Pancreas (tissue), 10 donors: ENCODE measurements at regions not wholly inside any gene's neighbourhood (a gene's known extent, or its start where the extent isn't known, plus 50 kb on each side); places are given as distances from the start of the nearest gene placed in this dataset.

Experiments used
- ATAC-seq, 4 donors: fragments of 200-7000 bp; cut with Tn5 transposase; one replicate each; pipeline versions ENCODE4 v1.8.0 to v1.9.1; 2020; ENCODE audit warnings: mild to moderate bottlenecking in 4 of 4, moderate library complexity in 4 of 4
- DNase-seq, 6 donors: peaks; one replicate each; pipeline ENCODE4 v3.0.0-alpha.2; 2020
- FAIRE-seq: peaks from 2 replicates; lab custom pipeline; 2012; peaks lifted over from hg19 to GRCh38; lab: Jason Lieb, UNC
- H3K27ac ChIP-seq, 4 donors: fragments of 200-600 bp; sonication (generic); 1 replicate in 3 of 4; 2 replicates in 1 of 4; pipeline versions ENCODE4 v1.5.0 to v1.8.0; 2020
- H3K27me3 ChIP-seq, 4 donors: fragments of 200-600 bp; one replicate each; pipeline ENCODE4 v1.8.0; 2021
- H3K36me3 ChIP-seq, 3 donors: fragments of 200-600 bp; sonication (generic) in 1 of 3; one replicate each; pipeline versions ENCODE4 v1.5.0 to v1.8.0; 2020 to 2021
- H3K4me1 ChIP-seq, 3 donors: fragments of 200-600 bp; one replicate each; pipeline ENCODE4 v1.8.0; 2021
- H3K4me3 ChIP-seq, 4 donors: fragments of 200-600 bp; sonication (generic) in 2 of 4; one replicate each; pipeline versions ENCODE4 v1.5.0 to v1.8.0; 2020 to 2021
- H3K9me3 ChIP-seq, 4 donors: fragments of 200-600 bp; one replicate each; pipeline ENCODE4 v1.8.0; 2021
- CTCF ChIP-seq, 4 donors: fragments of 200-600 bp; sonication (generic) in 3 of 4; IDR thresholded peaks; one replicate each; pipeline versions ENCODE4 v1.5.0 to v1.8.0; 2021; ENCODE audit warnings: antibody characterized with exemption in 4 of 4
- WGBS, 2 donors: extraction: QIAGEN DNeasy Blood & Tissue Kit; methylation state at CpG; one replicate each; pipeline ENCODE4 v1.1.7; 2013; 5-methylcytosine and 5-hydroxymethylcytosine counted together
- intact Hi-C, 3 donors: fragments of 100-400 bp; cut with DNase I; formaldehyde crosslinking; loops; one replicate each; pipeline versions ENCODE4 v1.11.1 to v1.14.2; 2022
- donor health status: healthy with polysubstance abuse.
- donor health status: DM: no; HTN: no; CAD: no; lungs with moderate emphysema.
- donor health status: DM: no; HTN: no; CAD: no.
- donor health status: control.
- donor health status: control.
- donor health status: Bipolar disorder and iron deficiency.
- donor health status: DM: yes; HTN: yes; CAD: no.
- donor health status: DM: no; HTN: no; CAD: no.
- donor health status: DM: no; HTN: no; CAD: no.
- donor health status: DM: yes; HTN: yes; CAD: no.

DNA sequence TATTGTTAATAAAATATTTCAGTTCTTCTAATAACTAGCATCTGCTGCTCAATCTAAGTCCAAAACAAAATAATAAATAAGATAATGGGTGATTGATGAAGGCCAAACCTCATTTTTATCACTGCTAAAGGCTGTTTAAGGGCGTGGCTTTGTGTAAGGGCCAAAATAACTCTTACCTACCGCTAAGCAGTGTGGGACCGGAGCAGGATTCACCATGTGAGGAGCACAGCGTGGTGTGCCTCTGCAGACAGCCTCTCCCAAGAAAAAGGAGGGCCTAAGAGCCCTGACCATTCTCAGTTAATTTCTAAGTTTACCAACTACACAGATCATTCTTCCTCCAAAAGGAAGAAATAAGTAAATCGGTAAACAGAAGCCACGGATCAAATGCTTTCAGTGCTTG is 353.7 kb downstream of the ARL6IP6 start:
- no peaks in the 10 kb centered on the region for H3K4me1 ChIP-seq
- H3K27ac ChIP-seq, result no peak overlapping the region
- no peaks in the 10 kb centered on the region for H3K27me3 ChIP-seq
- WGBS, 2 donors, result 39 to 51% methylated on average over 6 of the region's 6 CpGs
- no peak for TF ChIP-seq CTCF (IDR thresholded peaks at IDR 0.05)
- H3K9me3 ChIP-seq, result no peaks in the 10 kb centered on the region
- no peaks in the 10 kb centered on the region for H3K36me3 ChIP-seq
- no peak for DNase-seq
- no peak overlapping the region for H3K4me3 ChIP-seq
- ATAC-seq, result no peak
- intact Hi-C loops, result no loop called here
- no peak for FAIRE-seq

GRCh38 chr2:153071090-153071489 is 352.7 kb downstream of the ARL6IP6 start:
- ATAC-seq (no peak), FAIRE-seq (no peak), DNase-seq (no peak)
- Histone ChIP-seq H3K27ac (no peak overlapping the region), H3K4me3 (no peak overlapping the region), H3K4me1 (no peaks in the 10 kb centered on the region), H3K36me3 (no peaks in the 10 kb centered on the region), H3K9me3 (no peaks in the 10 kb centered on the region), H3K27me3 (no peaks in the 10 kb centered on the region)
- TF ChIP-seq CTCF (IDR thresholded peaks at IDR 0.05), result no peak
- intact Hi-C loops, result no loop called here

- no peak for ATAC-seq
- no peak overlapping the region for H3K27ac ChIP-seq
- WGBS, 2 donors, result 53 to 57% methylated on average over 2 of the region's 2 CpGs
- no peaks in the 10 kb centered on the region for H3K4me1 ChIP-seq
- no peak for FAIRE-seq
- no peak overlapping the region for H3K4me3 ChIP-seq
- no peaks in the 10 kb centered on the region for H3K27me3 ChIP-seq
- H3K9me3 ChIP-seq, result no peaks in the 10 kb centered on the region
- no peak for DNase-seq
- H3K36me3 ChIP-seq, result no peaks in the 10 kb centered on the region
- intact Hi-C loops, result no loop called here
- no peak for TF ChIP-seq CTCF (IDR thresholded peaks at IDR 0.05)
Measured at GRCh38 chr2:153068915-153069314, 350.5 kb downstream of the ARL6IP6 start.

DNA sequence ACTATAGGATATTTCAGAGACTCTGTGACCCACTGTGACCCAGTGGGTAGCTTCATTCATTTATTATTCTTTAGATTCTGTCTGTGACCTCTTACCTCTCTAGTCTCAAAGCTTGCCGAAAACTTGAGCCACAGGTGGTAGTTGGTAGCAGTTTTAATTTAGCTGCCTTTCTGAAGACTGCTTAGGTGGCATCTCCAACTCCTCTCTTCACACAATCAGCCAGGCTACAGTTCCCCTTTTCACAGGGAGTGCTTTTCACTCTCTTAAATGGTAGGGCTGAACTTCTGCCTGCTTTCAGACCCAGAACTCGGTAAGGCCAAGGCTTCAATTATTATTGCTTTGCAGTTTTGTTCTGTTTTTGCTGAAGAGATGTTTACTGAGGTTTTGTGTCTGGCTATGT is 349.6 kb downstream of the ARL6IP6 start:
- ATAC-seq (no peak), DNase-seq (no peak), FAIRE-seq (no peak)
- Histone ChIP-seq H3K27me3 (no peaks in the 10 kb centered on the region), H3K27ac (no peak overlapping the region), H3K9me3 (no peaks in the 10 kb centered on the region), H3K36me3 (no peaks in the 10 kb centered on the region), H3K4me3 (no peak overlapping the region), H3K4me1 (no peaks in the 10 kb centered on the region)
- WGBS, 2 donors, result 59 to 75% methylated on average over 2 of the region's 2 CpGs
- intact Hi-C loops, result no loop called here
- TF ChIP-seq CTCF (IDR thresholded peaks at IDR 0.05), result no peak

DNA sequence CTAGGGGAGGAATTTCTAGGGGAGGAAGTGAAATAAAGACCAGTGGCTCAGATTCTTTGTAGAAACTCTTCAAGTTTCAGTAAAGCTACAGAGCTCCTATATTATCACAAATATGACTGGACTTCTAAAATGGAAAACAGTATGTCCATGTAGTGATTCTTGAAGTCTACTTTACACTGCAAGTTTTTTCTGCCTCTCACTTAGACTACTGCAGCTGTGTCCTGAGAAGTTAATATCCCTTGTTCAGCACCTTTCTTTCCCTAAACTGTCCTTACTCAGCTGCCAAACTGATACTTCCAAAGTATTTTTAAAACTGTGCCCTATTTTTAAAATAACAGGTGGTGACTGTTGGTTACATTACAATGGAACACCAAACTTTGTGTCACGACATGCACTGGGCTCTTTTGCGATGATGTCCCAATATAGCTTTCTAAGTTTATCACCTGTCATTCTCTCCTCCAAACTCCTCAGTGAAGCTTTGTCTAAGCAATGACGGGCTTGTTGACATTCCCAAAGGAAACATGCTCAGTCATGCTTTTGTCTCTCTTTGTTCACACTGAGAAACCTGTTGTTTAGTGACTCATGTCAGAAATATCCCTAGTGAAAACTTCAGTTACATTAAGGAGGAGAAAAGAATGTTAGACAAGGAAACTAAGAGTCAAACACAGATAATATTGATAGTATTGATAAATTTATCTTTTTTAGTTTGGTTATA is 341.1 kb downstream of the ARL6IP6 start:
- 7 to 8% methylated on average over 3 of the region's 3 CpGs for WGBS, 2 donors
- Histone ChIP-seq H3K27me3 (no peaks in the 10 kb centered on the region), H3K4me3 (no peak overlapping the region), H3K36me3 (no peaks in the 10 kb centered on the region), H3K27ac (no peak overlapping the region), H3K4me1 (no peaks in the 10 kb centered on the region), H3K9me3 (no peaks in the 10 kb centered on the region)
- FAIRE-seq (no peak), DNase-seq (no peak), ATAC-seq (peak in 1 of 4 donors; percentile 16)
- no peak for TF ChIP-seq CTCF (IDR thresholded peaks at IDR 0.05)
- intact Hi-C loops, result no loop called here
